ENCODE measurements at regions not wholly inside any gene's neighbourhood (a gene's known extent, or its start where the extent isn't known, plus 50 kb on each side); places are given as distances from the start of the nearest gene placed in this dataset.
"Not testable (repeated sequence)": the region's sequence is repeated elsewhere in the genome, so short reads cannot be mapped to it uniquely, and the experiment has no call there.

- no peaks in the 10 kb centered on the region for H3K27me3 ChIP-seq (ENCODE audit: insufficient read depth, low read length)
- H3K4me3 ChIP-seq (ENCODE audit: low read length) = no peak overlapping the region
- peaks cover 2% of the 10 kb centered on the region for H3K9me3 ChIP-seq (ENCODE audit: low read length)
- no peak overlapping the region for H2AFZ ChIP-seq (ENCODE audit: low read depth, low read length)
- H3K36me3 ChIP-seq (ENCODE audit: insufficient read depth, low read length) = no peaks in the 10 kb centered on the region
- H3K4me1 ChIP-seq (ENCODE audit: insufficient read depth, low read length) = no peaks in the 10 kb centered on the region
Measured at GRCh38 chr5:103774721-103775120, 212.1 kb upstream of the NUDT12 start.

- Histone ChIP-seq H3K9me3 (ENCODE audit: low read length) (peaks cover 2% of the 10 kb centered on the region), H3K4me1 (ENCODE audit: insufficient read depth, low read length) (no peaks in the 10 kb centered on the region), H3K4me3 (ENCODE audit: low read length) (no peak overlapping the region), H3K36me3 (ENCODE audit: insufficient read depth, low read length) (no peaks in the 10 kb centered on the region), H3K27me3 (ENCODE audit: insufficient read depth, low read length) (no peaks in the 10 kb centered on the region), H2AFZ (ENCODE audit: low read depth, low read length) (no peak overlapping the region)
Measured at GRCh38 chr5:103772248-103772647, 209.7 kb upstream of the NUDT12 start.

- Histone ChIP-seq H2AFZ (ENCODE audit: low read depth, low read length) (no peak overlapping the region), H3K27me3 (ENCODE audit: insufficient read depth, low read length) (no peaks in the 10 kb centered on the region), H3K36me3 (ENCODE audit: insufficient read depth, low read length) (no peaks in the 10 kb centered on the region), H3K9me3 (ENCODE audit: low read length) (no peaks in the 10 kb centered on the region), H3K4me1 (ENCODE audit: insufficient read depth, low read length) (no peaks in the 10 kb centered on the region), H3K4me3 (ENCODE audit: low read length) (no peak overlapping the region)
Measured at GRCh38 chr5:103764403-103764802, 201.8 kb upstream of the NUDT12 start.

GRCh38 chr5:103758996-103759395 lies 196.4 kb upstream of the NUDT12 start:
- Histone ChIP-seq H3K4me3 (ENCODE audit: low read length) (no peak overlapping the region), H3K36me3 (ENCODE audit: insufficient read depth, low read length) (no peaks in the 10 kb centered on the region), H3K9me3 (ENCODE audit: low read length) (no peaks in the 10 kb centered on the region), H3K4me1 (ENCODE audit: insufficient read depth, low read length) (no peaks in the 10 kb centered on the region), H3K27me3 (ENCODE audit: insufficient read depth, low read length) (no peaks in the 10 kb centered on the region), H2AFZ (ENCODE audit: low read depth, low read length) (no peak overlapping the region)

- Histone ChIP-seq H3K27me3 (ENCODE audit: insufficient read depth, low read length) (no peaks in the 10 kb centered on the region), H2AFZ (ENCODE audit: low read depth, low read length) (no peak overlapping the region), H3K9me3 (ENCODE audit: low read length) (no peaks in the 10 kb centered on the region), H3K36me3 (ENCODE audit: insufficient read depth, low read length) (no peaks in the 10 kb centered on the region), H3K4me1 (ENCODE audit: insufficient read depth, low read length) (no peaks in the 10 kb centered on the region), H3K4me3 (ENCODE audit: low read length) (no peak overlapping the region)
Measured at GRCh38 chr5:103755974-103756373, 193.4 kb upstream of the NUDT12 start.

GRCh38 chr5:103745353-103746065 lies 182.9 kb upstream of the NUDT12 start:
- Histone ChIP-seq H2AFZ (ENCODE audit: low read depth, low read length) (no peak overlapping the region), H3K27me3 (ENCODE audit: insufficient read depth, low read length) (no peaks in the 10 kb centered on the region), H3K36me3 (ENCODE audit: insufficient read depth, low read length) (no peaks in the 10 kb centered on the region), H3K9me3 (ENCODE audit: low read length) (no peaks in the 10 kb centered on the region), H3K4me1 (ENCODE audit: insufficient read depth, low read length) (peaks cover 9% of the 10 kb centered on the region), H3K4me3 (ENCODE audit: low read length) (no peak overlapping the region)

GRCh38 chr5:103744159-103744558 lies 181.6 kb upstream of the NUDT12 start:
- Histone ChIP-seq H3K36me3 (ENCODE audit: insufficient read depth, low read length) (no peaks in the 10 kb centered on the region), H3K9me3 (ENCODE audit: low read length) (no peaks in the 10 kb centered on the region), H2AFZ (ENCODE audit: low read depth, low read length) (no peak overlapping the region), H3K4me3 (ENCODE audit: low read length) (no peak overlapping the region), H3K27me3 (ENCODE audit: insufficient read depth, low read length) (no peaks in the 10 kb centered on the region), H3K4me1 (ENCODE audit: insufficient read depth, low read length) (peaks cover 9% of the 10 kb centered on the region)

- Histone ChIP-seq H3K9me3 (ENCODE audit: low read length) (no peaks in the 10 kb centered on the region), H3K4me1 (ENCODE audit: insufficient read depth, low read length) (peaks cover 9% of the 10 kb centered on the region), H3K27me3 (ENCODE audit: insufficient read depth, low read length) (no peaks in the 10 kb centered on the region), H3K36me3 (ENCODE audit: insufficient read depth, low read length) (no peaks in the 10 kb centered on the region), H2AFZ (ENCODE audit: low read depth, low read length) (no peak overlapping the region), H3K4me3 (ENCODE audit: low read length) (no peak overlapping the region)
Measured at GRCh38 chr5:103743421-103743820, 180.8 kb upstream of the NUDT12 start.

GRCh38 chr5:103741984-103742383 lies 179.4 kb upstream of the NUDT12 start:
- no peaks in the 10 kb centered on the region for H3K27me3 ChIP-seq (ENCODE audit: insufficient read depth, low read length)
- H2AFZ ChIP-seq (ENCODE audit: low read depth, low read length) = no peak overlapping the region
- H3K4me3 ChIP-seq (ENCODE audit: low read length) = no peak overlapping the region
- H3K36me3 ChIP-seq (ENCODE audit: insufficient read depth, low read length) = no peaks in the 10 kb centered on the region
- H3K4me1 ChIP-seq (ENCODE audit: insufficient read depth, low read length) = peaks cover 9% of the 10 kb centered on the region
- no peaks in the 10 kb centered on the region for H3K9me3 ChIP-seq (ENCODE audit: low read length)

- not testable (repeated sequence) for H3K4me1 ChIP-seq (ENCODE audit: insufficient read depth, low read length); H3K36me3 ChIP-seq (ENCODE audit: insufficient read depth, low read length); H3K27me3 ChIP-seq (ENCODE audit: insufficient read depth, low read length); H3K9me3 ChIP-seq (ENCODE audit: low read length); H3K4me3 ChIP-seq (ENCODE audit: low read length); H2AFZ ChIP-seq (ENCODE audit: low read depth, low read length)
Measured at GRCh38 chr5:103736343-103736742, 173.8 kb upstream of the NUDT12 start.

- Histone ChIP-seq H2AFZ (ENCODE audit: low read depth, low read length) (no peak overlapping the region), H3K36me3 (ENCODE audit: insufficient read depth, low read length) (no peaks in the 10 kb centered on the region), H3K27me3 (ENCODE audit: insufficient read depth, low read length) (no peaks in the 10 kb centered on the region), H3K9me3 (ENCODE audit: low read length) (peaks cover 8% of the 10 kb centered on the region), H3K4me1 (ENCODE audit: insufficient read depth, low read length) (no peaks in the 10 kb centered on the region), H3K4me3 (ENCODE audit: low read length) (no peak overlapping the region)
Measured at GRCh38 chr5:103724271-103724670, 161.7 kb upstream of the NUDT12 start.

GRCh38 chr5:103721183-103721582 lies 158.6 kb upstream of the NUDT12 start:
- no peaks in the 10 kb centered on the region for H3K27me3 ChIP-seq (ENCODE audit: insufficient read depth, low read length)
- no peaks in the 10 kb centered on the region for H3K4me1 ChIP-seq (ENCODE audit: insufficient read depth, low read length)
- H3K9me3 ChIP-seq (ENCODE audit: low read length) = peaks cover 8% of the 10 kb centered on the region
- no peaks in the 10 kb centered on the region for H3K36me3 ChIP-seq (ENCODE audit: insufficient read depth, low read length)
- no peak overlapping the region for H3K4me3 ChIP-seq (ENCODE audit: low read length)
- H2AFZ ChIP-seq (ENCODE audit: low read depth, low read length) = no peak overlapping the region

- Histone ChIP-seq H2AFZ (ENCODE audit: low read depth, low read length) (no peak overlapping the region), H3K36me3 (ENCODE audit: insufficient read depth, low read length) (no peaks in the 10 kb centered on the region), H3K9me3 (ENCODE audit: low read length) (peaks cover 8% of the 10 kb centered on the region), H3K4me3 (ENCODE audit: low read length) (no peak overlapping the region), H3K4me1 (ENCODE audit: insufficient read depth, low read length) (no peaks in the 10 kb centered on the region), H3K27me3 (ENCODE audit: insufficient read depth, low read length) (no peaks in the 10 kb centered on the region)
Measured at GRCh38 chr5:103718108-103718507, 155.5 kb upstream of the NUDT12 start.

- Histone ChIP-seq H3K9me3 (ENCODE audit: low read length) (no peaks in the 10 kb centered on the region), H3K36me3 (ENCODE audit: insufficient read depth, low read length) (no peaks in the 10 kb centered on the region), H3K27me3 (ENCODE audit: insufficient read depth, low read length) (no peaks in the 10 kb centered on the region), H3K4me1 (ENCODE audit: insufficient read depth, low read length) (no peaks in the 10 kb centered on the region), H2AFZ (ENCODE audit: low read depth, low read length) (no peak overlapping the region), H3K4me3 (ENCODE audit: low read length) (no peak overlapping the region)
Measured at GRCh38 chr5:103708601-103709000, 146.0 kb upstream of the NUDT12 start.

Measured in neuron (in vitro differentiated cells).